Panc1 (cell line): ENCODE measurements at regions not wholly inside any gene's neighbourhood (a gene's known extent, or its start where the extent isn't known, plus 50 kb on each side); places are given as distances from the start of the nearest gene placed in this dataset.

Source experiments
- ATAC-seq: fragments of 200-7000 bp; cut with Tn5 transposase; 2 replicates; pipeline ENCODE4 v1.9.1; 2020; ENCODE audit warnings: mild to moderate bottlenecking, moderate library complexity
- BruUV-seq: library from RNA; stranded (reverse); fragments of 400-500 nt; replicated peaks from 2 replicates; lab custom pipeline; 2021; lab: Mats Ljungman, UMichigan
- CTCF ChIA-PET: fragments of 300-600 bp; sonication (Branson Sonifier 250); formaldehyde crosslinking; loops from one replicate; lab custom pipeline; 2022; ENCODE audit warnings: antibody characterized with exemption; lab: Charles Lee
- POLR2A ChIA-PET: fragments of 300-600 bp; sonication (Branson Sonifier 250); formaldehyde crosslinking; loops from one replicate; lab custom pipeline; 2022; ENCODE audit warnings: antibody characterized with exemption; lab: Charles Lee
- DNase-seq: peaks from one replicate; pipeline ENCODE4 v3.0.0-alpha.2; 2010; ENCODE audit warnings: low read depth, low spot score
- H3K27ac ChIP-seq: 2 replicates; pipeline ENCODE4 v1.5.1; 2011; ENCODE audit warnings: mild to moderate bottlenecking, low read length, inconsistent platforms
- H3K27me3 ChIP-seq: fragments of 200-500 bp; sonication (Bioruptor generic); 2 replicates; pipeline ENCODE4 v1.6.0; 2014; ENCODE audit warnings: low read length, inconsistent platforms; ENCODE audit not compliant: control insufficient read depth, insufficient read depth
- H3K36me3 ChIP-seq: fragments of 200-500 bp; sonication (Bioruptor generic); 2 replicates; pipeline ENCODE4 v1.5.1; 2014; ENCODE audit warnings: inconsistent platforms, mild to moderate bottlenecking, low read length, moderate library complexity; ENCODE audit not compliant: control insufficient read depth, insufficient read depth
- H3K4me1 ChIP-seq: 2 replicates; pipeline ENCODE4 v1.5.1; 2011; ENCODE audit warnings: inconsistent platforms, mild to moderate bottlenecking, low read length, moderate library complexity; ENCODE audit not compliant: control insufficient read depth, insufficient read depth
- H3K4me3 ChIP-seq, 2 experiments: 2 replicates each; pipeline ENCODE4 v1.5.1; 2011 to 2012; ENCODE audit warnings: low read depth in 2 of 2, low read length in 2 of 2, mild to moderate bottlenecking in 2 of 2, inconsistent platforms in 1 of 2, moderate library complexity in 1 of 2
- H3K9me3 ChIP-seq: fragments of 200-500 bp; sonication (Bioruptor generic); 2 replicates; pipeline ENCODE4 v1.5.1; 2014; ENCODE audit warnings: low read depth, mild to moderate bottlenecking, inconsistent platforms, low read length, moderate library complexity; ENCODE audit not compliant: control insufficient read depth, insufficient read depth
- POLR2AphosphoS5 ChIP-seq: IDR thresholded peaks from 2 replicates; pipeline ENCODE4 v1.6.1; 2012; ENCODE audit warnings: mild to moderate bottlenecking, low read depth, low read length, moderate library complexity
- SIN3A ChIP-seq: IDR thresholded peaks from 2 replicates; pipeline ENCODE4 v1.6.1; 2012; ENCODE audit warnings: low read depth, mild to moderate bottlenecking, low read length, moderate library complexity, borderline replicate concordance; ENCODE audit not compliant: insufficient read depth
- TCF7L2 ChIP-seq: IDR thresholded peaks from 2 replicates; pipeline ENCODE4 v1.6.1; 2011; ENCODE audit warnings: mild to moderate bottlenecking, low read depth, low read length, inconsistent platforms
- in situ Hi-C: cut with HindIII; loops from 2 replicates; pipeline ENCODE4 v1.10.0; 2016; ENCODE audit warnings: low sequenced_read_pairs, low pct_unique_long_range_greater_than_20kb
- intact Hi-C: fragments of 100-400 bp; cut with micrococcal nuclease; formaldehyde crosslinking; loops from one replicate; pipeline ENCODE4 v1.10.0; 2022; ENCODE audit not compliant: unreplicated experiment
- TF ChIP-seq, protein P1 (sequence below): fragments of 450-650 bp; IDR thresholded peaks from 2 replicates; pipeline ENCODE4 v1.5.1; 2017; ENCODE audit warnings: mild to moderate bottlenecking
- TF ChIP-seq, protein P2 (sequence below), 2 experiments: IDR thresholded peaks; 2 replicates each; pipeline ENCODE4 v1.6.1; 2011 to 2012; ENCODE audit warnings: low read depth in 2 of 2, control low read depth in 1 of 2, low read length in 1 of 2, mild to moderate bottlenecking in 1 of 2, moderate library complexity in 1 of 2; ENCODE audit not compliant: insufficient read depth in 1 of 2

DNA sequence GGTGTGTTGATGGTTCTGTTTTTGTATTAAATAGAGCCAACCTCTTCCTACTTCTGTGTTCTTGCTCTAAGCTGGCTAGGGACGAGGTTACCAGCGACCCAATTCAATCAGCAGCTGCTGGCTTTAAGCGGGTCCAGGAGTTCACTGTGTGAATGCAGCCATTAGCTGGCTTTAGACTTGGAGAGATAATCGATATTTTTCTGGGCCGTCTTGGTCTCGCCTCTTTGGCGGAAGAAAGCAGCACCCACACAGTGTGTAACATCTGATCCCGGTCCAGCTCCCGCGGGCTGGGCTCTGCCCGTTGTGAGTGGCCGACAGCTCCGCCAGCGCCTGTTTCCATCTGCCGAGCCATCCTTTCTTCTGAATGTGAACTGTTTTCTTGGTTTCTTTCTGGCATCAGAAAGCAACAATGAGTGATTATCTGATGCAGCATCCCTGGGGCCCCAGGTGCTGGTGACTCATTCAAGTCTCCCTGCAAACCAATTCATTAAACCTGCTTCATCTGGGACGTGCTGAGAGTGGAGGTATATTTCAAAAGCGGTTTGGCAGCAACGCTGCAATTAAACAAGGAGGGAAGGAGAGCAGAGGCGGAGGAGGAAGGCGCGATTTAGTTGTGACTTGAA, 90.8 kb upstream of the IRX4 start:
- Histone ChIP-seq H3K9me3 (no peaks in the 10 kb centered on the region), H3K4me1 (no peaks in the 10 kb centered on the region), H3K27me3 (peaks cover 41% of the 10 kb centered on the region), H3K27ac (no peak overlapping the region), H3K4me3 (no peak overlapping the region), H3K36me3 (no peaks in the 10 kb centered on the region)
- in situ Hi-C loops: no loop called here
- ATAC-seq (no peak), DNase-seq (no peak)
- ChIA-PET POLR2A (no interaction called here), CTCF (no interaction called here)
- no TSS peak for BruUV-seq
- intact Hi-C loops: no loop called here
- TF ChIP-seq POLR2AphosphoS5 (no peak), TCF7L2 (no peak), SIN3A (no peak)
- TF ChIP-seq, protein P1, sequence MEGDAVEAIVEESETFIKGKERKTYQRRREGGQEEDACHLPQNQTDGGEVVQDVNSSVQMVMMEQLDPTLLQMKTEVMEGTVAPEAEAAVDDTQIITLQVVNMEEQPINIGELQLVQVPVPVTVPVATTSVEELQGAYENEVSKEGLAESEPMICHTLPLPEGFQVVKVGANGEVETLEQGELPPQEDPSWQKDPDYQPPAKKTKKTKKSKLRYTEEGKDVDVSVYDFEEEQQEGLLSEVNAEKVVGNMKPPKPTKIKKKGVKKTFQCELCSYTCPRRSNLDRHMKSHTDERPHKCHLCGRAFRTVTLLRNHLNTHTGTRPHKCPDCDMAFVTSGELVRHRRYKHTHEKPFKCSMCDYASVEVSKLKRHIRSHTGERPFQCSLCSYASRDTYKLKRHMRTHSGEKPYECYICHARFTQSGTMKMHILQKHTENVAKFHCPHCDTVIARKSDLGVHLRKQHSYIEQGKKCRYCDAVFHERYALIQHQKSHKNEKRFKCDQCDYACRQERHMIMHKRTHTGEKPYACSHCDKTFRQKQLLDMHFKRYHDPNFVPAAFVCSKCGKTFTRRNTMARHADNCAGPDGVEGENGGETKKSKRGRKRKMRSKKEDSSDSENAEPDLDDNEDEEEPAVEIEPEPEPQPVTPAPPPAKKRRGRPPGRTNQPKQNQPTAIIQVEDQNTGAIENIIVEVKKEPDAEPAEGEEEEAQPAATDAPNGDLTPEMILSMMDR: no peak
- TF ChIP-seq, protein P2, sequence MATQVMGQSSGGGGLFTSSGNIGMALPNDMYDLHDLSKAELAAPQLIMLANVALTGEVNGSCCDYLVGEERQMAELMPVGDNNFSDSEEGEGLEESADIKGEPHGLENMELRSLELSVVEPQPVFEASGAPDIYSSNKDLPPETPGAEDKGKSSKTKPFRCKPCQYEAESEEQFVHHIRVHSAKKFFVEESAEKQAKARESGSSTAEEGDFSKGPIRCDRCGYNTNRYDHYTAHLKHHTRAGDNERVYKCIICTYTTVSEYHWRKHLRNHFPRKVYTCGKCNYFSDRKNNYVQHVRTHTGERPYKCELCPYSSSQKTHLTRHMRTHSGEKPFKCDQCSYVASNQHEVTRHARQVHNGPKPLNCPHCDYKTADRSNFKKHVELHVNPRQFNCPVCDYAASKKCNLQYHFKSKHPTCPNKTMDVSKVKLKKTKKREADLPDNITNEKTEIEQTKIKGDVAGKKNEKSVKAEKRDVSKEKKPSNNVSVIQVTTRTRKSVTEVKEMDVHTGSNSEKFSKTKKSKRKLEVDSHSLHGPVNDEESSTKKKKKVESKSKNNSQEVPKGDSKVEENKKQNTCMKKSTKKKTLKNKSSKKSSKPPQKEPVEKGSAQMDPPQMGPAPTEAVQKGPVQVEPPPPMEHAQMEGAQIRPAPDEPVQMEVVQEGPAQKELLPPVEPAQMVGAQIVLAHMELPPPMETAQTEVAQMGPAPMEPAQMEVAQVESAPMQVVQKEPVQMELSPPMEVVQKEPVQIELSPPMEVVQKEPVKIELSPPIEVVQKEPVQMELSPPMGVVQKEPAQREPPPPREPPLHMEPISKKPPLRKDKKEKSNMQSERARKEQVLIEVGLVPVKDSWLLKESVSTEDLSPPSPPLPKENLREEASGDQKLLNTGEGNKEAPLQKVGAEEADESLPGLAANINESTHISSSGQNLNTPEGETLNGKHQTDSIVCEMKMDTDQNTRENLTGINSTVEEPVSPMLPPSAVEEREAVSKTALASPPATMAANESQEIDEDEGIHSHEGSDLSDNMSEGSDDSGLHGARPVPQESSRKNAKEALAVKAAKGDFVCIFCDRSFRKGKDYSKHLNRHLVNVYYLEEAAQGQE (IDR thresholded peaks at IDR 0.05; ENCODE audit: insufficient read depth in 1 of 2, low read depth in 2 of 2, low read length in 1 of 2): no peak

GRCh38 chr5:1971944-1972343, 89.2 kb upstream of the IRX4 start:
- in situ Hi-C loops: no loop called here
- POLR2A ChIA-PET: no interaction called here
- H3K4me1 ChIP-seq: no peaks in the 10 kb centered on the region
- BruUV-seq: no TSS peak
- TF ChIP-seq, protein P2 (IDR thresholded peaks at IDR 0.05; ENCODE audit: insufficient read depth in 1 of 2, low read depth in 2 of 2, low read length in 1 of 2): no peak
- TF ChIP-seq, protein P1: no peak
- TF ChIP-seq POLR2AphosphoS5: no peak
- TF ChIP-seq TCF7L2: no peak
- no peak for TF ChIP-seq SIN3A
- H3K4me3 ChIP-seq: no peak overlapping the region
- CTCF ChIA-PET: no interaction called here
- no peak overlapping the region for H3K27ac ChIP-seq
- DNase-seq (no peak), ATAC-seq (no peak)
- intact Hi-C loops: no loop called here
- no peaks in the 10 kb centered on the region for H3K36me3 ChIP-seq
- no peaks in the 10 kb centered on the region for H3K9me3 ChIP-seq
- H3K27me3 ChIP-seq: peaks cover 36% of the 10 kb centered on the region
